Hematopoietic multipotent progenitor cell treated with erythropoietin and hydrocortisone succinate and interleukin-3 and kit ligand, for 8 days (in vitro differentiated cells): ENCODE measurements at regions not wholly inside any gene's neighbourhood (a gene's known extent, or its start where the extent isn't known, plus 50 kb on each side); places are given as distances from the start of the nearest gene placed in this dataset.

Experiments used
- DNase-seq: peaks from one replicate; pipeline ENCODE4 v3.0.0-alpha.2; 2015

GRCh38 chr20:18971574-18971973 is 158.0 kb downstream of the SCP2D1 start:
- DNase-seq: no peak

GRCh38 chr20:18972251-18972876 is 158.8 kb downstream of the SCP2D1 start:
- no peak for DNase-seq

- no peak for DNase-seq
These were observed 160.1 kb downstream of the SCP2D1 start for GRCh38 chr20:18973529-18974173.

- DNase-seq: no peak
These were observed 161.1 kb downstream of the SCP2D1 start for GRCh38 chr20:18974660-18975059.

GRCh38 chr20:18977441-18977840 is 163.9 kb downstream of the SCP2D1 start:
- no peak for DNase-seq

GRCh38 chr20:18978311-18978710 is 164.7 kb downstream of the SCP2D1 start:
- DNase-seq: no peak

- no peak for DNase-seq
These were observed 165.5 kb downstream of the SCP2D1 start for GRCh38 chr20:18979132-18979531.

- no peak for DNase-seq
These were observed 168.5 kb downstream of the SCP2D1 start for GRCh38 chr20:18981962-18982539.

- DNase-seq: no peak
These were observed 170.2 kb downstream of the SCP2D1 start for GRCh38 chr20:18983796-18984195.

GRCh38 chr20:18984238-18985200 is 170.9 kb downstream of the SCP2D1 start:
- no peak for DNase-seq

- no peak for DNase-seq
These were observed 172.0 kb downstream of the SCP2D1 start for GRCh38 chr20:18985551-18985950.

GRCh38 chr20:18986146-18986830 is 172.7 kb downstream of the SCP2D1 start:
- DNase-seq: no peak

- DNase-seq: no peak
These were observed 173.5 kb downstream of the SCP2D1 start for GRCh38 chr20:18986895-18987580.

- DNase-seq: no peak
These were observed 174.3 kb downstream of the SCP2D1 start for GRCh38 chr20:18987781-18988360.

- DNase-seq: no peak
These were observed 175.1 kb downstream of the SCP2D1 start for GRCh38 chr20:18988701-18989100.

- DNase-seq: no peak
These were observed 176.3 kb downstream of the SCP2D1 start for GRCh38 chr20:18989736-18990474.

GRCh38 chr20:18991012-18991411 is 177.4 kb downstream of the SCP2D1 start:
- DNase-seq: no peak

- DNase-seq: no peak
These were observed 178.8 kb downstream of the SCP2D1 start for GRCh38 chr20:18992418-18992817.

GRCh38 chr20:18995455-18995854 is 181.9 kb downstream of the SCP2D1 start:
- DNase-seq: no peak

- no peak for DNase-seq
These were observed 185.5 kb downstream of the SCP2D1 start for GRCh38 chr20:18999086-18999485.

- DNase-seq: no peak
These were observed 186.5 kb downstream of the SCP2D1 start for GRCh38 chr20:19000078-19000477.
